ENCODE measurements at regions not wholly inside any gene's neighbourhood (a gene's known extent, or its start where the extent isn't known, plus 50 kb on each side); places are given as distances from the start of the nearest gene placed in this dataset.

GRCh38 chr4:176443646-176444409 lies 124.1 kb downstream of the SPCS3 start:
- no peak for DNase-seq

- no peak for DNase-seq
These were observed 125.0 kb downstream of the SPCS3 start for GRCh38 chr4:176444741-176445140.

- DNase-seq: no peak
These were observed 129.0 kb downstream of the SPCS3 start for GRCh38 chr4:176448761-176449160.

GRCh38 chr4:176451443-176451842 lies 131.7 kb downstream of the SPCS3 start:
- peak; percentile 7 to 40 for DNase-seq

- DNase-seq: no peak
These were observed 133.3 kb downstream of the SPCS3 start for GRCh38 chr4:176453079-176453478.

- peak in 1 of 2 experiments; percentile 34 for DNase-seq
These were observed 133.9 kb downstream of the SPCS3 start for GRCh38 chr4:176453658-176454057.

- no peak for DNase-seq
These were observed 145.0 kb downstream of the SPCS3 start for GRCh38 chr4:176464748-176465147.

- DNase-seq: no peak
These were observed 147.2 kb downstream of the SPCS3 start for GRCh38 chr4:176467001-176467400.

GRCh38 chr4:176469546-176469945 lies 149.8 kb downstream of the SPCS3 start:
- no peak for DNase-seq

GRCh38 chr4:176470671-176471070 lies 150.9 kb downstream of the SPCS3 start:
- DNase-seq: no peak

GRCh38 chr4:176475067-176475466 lies 155.3 kb downstream of the SPCS3 start:
- no peak for DNase-seq

- no peak for DNase-seq
These were observed 158.3 kb downstream of the SPCS3 start for GRCh38 chr4:176478076-176478475.

GRCh38 chr4:176479767-176480166 lies 160.0 kb downstream of the SPCS3 start:
- DNase-seq: no peak

- DNase-seq: no peak
These were observed 163.2 kb downstream of the SPCS3 start for GRCh38 chr4:176482972-176483371.

- no peak for DNase-seq
These were observed 164.7 kb downstream of the SPCS3 start for GRCh38 chr4:176484301-176484984.

- no peak for DNase-seq
These were observed 169.2 kb downstream of the SPCS3 start for GRCh38 chr4:176489001-176489400.

- DNase-seq: no peak
These were observed 173.0 kb downstream of the SPCS3 start for GRCh38 chr4:176492646-176493302.

- no peak for DNase-seq
These were observed 179.0 kb downstream of the SPCS3 start for GRCh38 chr4:176498617-176499256.

- DNase-seq: no peak
These were observed 179.8 kb downstream of the SPCS3 start for GRCh38 chr4:176499518-176499917.

GRCh38 chr4:176500894-176501293 lies 181.1 kb downstream of the SPCS3 start:
- no peak for DNase-seq

GRCh38 chr4:176504118-176504517 lies 184.4 kb downstream of the SPCS3 start:
- no peak for DNase-seq

- no peak for DNase-seq
These were observed 188.2 kb downstream of the SPCS3 start for GRCh38 chr4:176507845-176508533.

All from NCI-H2081 (cell line).